ENCODE measurements at regions not wholly inside any gene's neighbourhood (a gene's known extent, or its start where the extent isn't known, plus 50 kb on each side); places are given as distances from the start of the nearest gene placed in this dataset.

DNA sequence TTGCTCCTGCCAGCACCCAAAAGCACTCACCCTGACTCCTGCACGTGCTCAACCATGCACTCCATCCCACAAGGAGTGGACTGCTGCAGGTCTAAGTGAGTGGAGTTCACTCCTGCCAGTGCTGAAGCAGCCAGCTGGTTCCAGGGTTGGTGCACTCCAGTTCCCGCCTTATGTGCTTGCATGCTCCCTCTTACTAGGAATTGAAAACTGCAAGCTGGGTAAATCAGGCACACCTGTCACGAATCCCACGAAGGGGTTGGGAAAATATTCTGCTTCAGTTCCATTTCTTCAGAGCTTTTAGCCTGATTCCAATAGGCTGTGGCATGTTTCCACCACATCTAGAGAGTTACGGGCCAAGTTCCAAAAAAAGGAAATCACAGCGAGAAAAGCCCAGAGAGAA, 1365.5 kb upstream of the CHAC2 start:
- no peaks in the 10 kb centered on the region for H3K4me1 ChIP-seq (ENCODE audit: insufficient read depth)
- no peak overlapping the region for H3K4me3 ChIP-seq
- intact Hi-C loops (cut with DNase I): no loop called here
- WGBS, 3 donors: 69 to 82% (median 81%) methylated on average over 6 of the region's 6 CpGs
- no peak overlapping the region for H3K27ac ChIP-seq
- TF ChIP-seq EP300 (IDR thresholded peaks at IDR 0.05) (no peak), POLR2A (IDR thresholded peaks at IDR 0.05) (no peak)
- TF ChIP-seq, protein P1, sequence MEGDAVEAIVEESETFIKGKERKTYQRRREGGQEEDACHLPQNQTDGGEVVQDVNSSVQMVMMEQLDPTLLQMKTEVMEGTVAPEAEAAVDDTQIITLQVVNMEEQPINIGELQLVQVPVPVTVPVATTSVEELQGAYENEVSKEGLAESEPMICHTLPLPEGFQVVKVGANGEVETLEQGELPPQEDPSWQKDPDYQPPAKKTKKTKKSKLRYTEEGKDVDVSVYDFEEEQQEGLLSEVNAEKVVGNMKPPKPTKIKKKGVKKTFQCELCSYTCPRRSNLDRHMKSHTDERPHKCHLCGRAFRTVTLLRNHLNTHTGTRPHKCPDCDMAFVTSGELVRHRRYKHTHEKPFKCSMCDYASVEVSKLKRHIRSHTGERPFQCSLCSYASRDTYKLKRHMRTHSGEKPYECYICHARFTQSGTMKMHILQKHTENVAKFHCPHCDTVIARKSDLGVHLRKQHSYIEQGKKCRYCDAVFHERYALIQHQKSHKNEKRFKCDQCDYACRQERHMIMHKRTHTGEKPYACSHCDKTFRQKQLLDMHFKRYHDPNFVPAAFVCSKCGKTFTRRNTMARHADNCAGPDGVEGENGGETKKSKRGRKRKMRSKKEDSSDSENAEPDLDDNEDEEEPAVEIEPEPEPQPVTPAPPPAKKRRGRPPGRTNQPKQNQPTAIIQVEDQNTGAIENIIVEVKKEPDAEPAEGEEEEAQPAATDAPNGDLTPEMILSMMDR (IDR thresholded peaks at IDR 0.05): no peak
- DNase-seq: no peak
- H3K27me3 ChIP-seq: no peaks in the 10 kb centered on the region
- no peaks in the 10 kb centered on the region for H3K9me3 ChIP-seq
- no peaks in the 10 kb centered on the region for H3K36me3 ChIP-seq

DNA sequence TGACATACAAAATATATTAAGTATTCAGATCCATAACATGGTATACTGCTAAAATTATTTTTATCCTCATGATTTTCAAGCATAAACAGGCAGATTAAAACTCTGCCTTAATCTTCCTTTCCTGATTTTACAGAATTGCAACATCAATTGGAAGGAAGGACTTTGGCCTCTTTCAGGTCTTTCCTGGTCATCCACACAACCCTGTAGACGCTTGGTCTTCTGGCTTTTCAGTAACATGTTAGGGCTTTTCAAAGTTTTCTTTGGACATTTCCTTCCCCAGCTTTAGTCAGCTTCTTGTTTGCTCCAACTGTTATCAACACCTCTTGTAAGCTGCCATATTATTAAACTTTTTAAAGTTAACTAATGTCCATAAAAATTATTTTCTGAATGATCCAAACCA, 1364.9 kb upstream of the NRXN1 start:
- Histone ChIP-seq H3K4me1 (ENCODE audit: insufficient read depth) (no peaks in the 10 kb centered on the region), H3K9me3 (no peaks in the 10 kb centered on the region), H3K4me3 (no peak overlapping the region), H3K27me3 (no peaks in the 10 kb centered on the region), H3K27ac (no peak overlapping the region), H3K36me3 (no peaks in the 10 kb centered on the region)
- TF ChIP-seq EP300 (IDR thresholded peaks at IDR 0.05) (no peak), POLR2A (IDR thresholded peaks at IDR 0.05) (no peak)
- TF ChIP-seq, protein P1 (IDR thresholded peaks at IDR 0.05): no peak
- intact Hi-C loops (cut with DNase I): no loop called here
- DNase-seq: no peak
- WGBS, 3 donors: 62 to 89% (median 88%) methylated on average over 1 of the region's 1 CpG

DNA sequence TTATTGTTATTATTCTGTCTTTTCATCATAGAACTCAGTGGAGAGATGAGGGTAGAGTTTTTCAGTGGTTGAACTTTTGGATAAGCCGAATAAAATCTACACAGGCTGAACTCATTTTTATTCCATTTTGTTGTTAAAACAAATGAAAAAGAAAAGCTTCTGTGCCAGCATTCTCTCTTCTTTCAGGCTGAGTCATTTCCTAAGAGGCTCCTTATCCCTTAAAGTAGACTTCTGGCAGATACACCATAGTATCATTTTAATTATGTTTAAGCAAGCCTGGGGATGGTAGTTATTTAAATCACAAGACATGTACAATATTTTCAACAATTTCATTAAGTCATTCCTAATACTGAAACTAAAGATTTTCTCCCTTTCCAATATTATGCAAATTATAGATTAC, 1364.0 kb upstream of the NRXN1 start:
- Histone ChIP-seq H3K9me3 (no peaks in the 10 kb centered on the region), H3K4me3 (no peak overlapping the region), H3K27ac (no peak overlapping the region), H3K36me3 (no peaks in the 10 kb centered on the region), H3K4me1 (ENCODE audit: insufficient read depth) (no peaks in the 10 kb centered on the region), H3K27me3 (no peaks in the 10 kb centered on the region)
- TF ChIP-seq POLR2A (IDR thresholded peaks at IDR 0.05) (no peak), EP300 (IDR thresholded peaks at IDR 0.05) (no peak)
- TF ChIP-seq, protein P1 (IDR thresholded peaks at IDR 0.05): no peak
- DNase-seq: no peak
- WGBS, 3 donors: 14 to 20% (median 14%) methylated on average over 1 of the region's 1 CpG
- intact Hi-C loops (cut with DNase I): no loop called here

DNA sequence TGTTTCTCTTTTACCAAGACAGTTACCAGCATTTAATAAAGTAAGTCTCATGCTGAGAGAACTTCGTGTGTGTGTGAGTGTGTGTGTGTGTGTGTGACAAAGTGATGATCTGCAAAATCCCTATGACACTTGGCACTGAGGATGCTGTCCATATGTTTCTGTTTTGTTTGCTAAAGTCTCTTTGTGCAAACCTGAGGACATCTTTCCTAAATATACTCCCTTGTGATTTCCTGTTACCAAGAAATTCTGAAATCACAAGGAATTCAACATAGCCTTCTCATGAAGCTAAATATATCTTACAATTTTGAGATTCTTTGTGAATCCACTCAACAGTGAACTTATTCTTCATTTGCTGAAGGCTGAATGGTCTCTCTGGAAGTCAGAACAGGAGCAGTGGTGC, 1359.7 kb upstream of the NRXN1 start:
- no peaks in the 10 kb centered on the region for H3K9me3 ChIP-seq
- DNase-seq: no peak
- intact Hi-C loops (cut with DNase I): no loop called here
- H3K4me3 ChIP-seq: no peak overlapping the region
- no peaks in the 10 kb centered on the region for H3K36me3 ChIP-seq
- no peaks in the 10 kb centered on the region for H3K4me1 ChIP-seq (ENCODE audit: insufficient read depth)
- 21 to 43% (median 38%) methylated on average over 1 of the region's 1 CpG for WGBS, 3 donors
- H3K27ac ChIP-seq: no peak overlapping the region
- TF ChIP-seq POLR2A (IDR thresholded peaks at IDR 0.05): no peak
- no peaks in the 10 kb centered on the region for H3K27me3 ChIP-seq

DNA sequence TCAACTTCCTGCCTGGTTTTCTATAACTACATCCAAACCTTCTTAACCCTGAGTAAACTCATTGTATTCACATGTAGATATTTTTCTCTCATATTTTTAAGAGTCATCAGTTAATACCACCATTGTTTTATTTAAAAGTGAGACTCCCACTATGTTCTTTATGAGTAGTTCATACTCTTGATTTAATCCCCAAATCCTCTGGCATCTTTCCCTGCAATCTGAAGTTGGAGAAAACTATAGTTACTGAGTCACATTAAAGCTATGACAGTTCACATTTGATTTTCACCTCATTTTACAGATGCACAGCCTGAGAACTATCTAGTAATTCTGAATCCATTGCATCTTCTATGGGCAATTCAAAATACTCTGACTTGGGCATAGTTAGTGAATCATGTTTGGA, 1358.7 kb upstream of the NRXN1 start:
- intact Hi-C loops (cut with DNase I): no loop called here
- no peak overlapping the region for H3K4me3 ChIP-seq
- TF ChIP-seq, protein P1 (IDR thresholded peaks at IDR 0.05): no peak
- no peak for TF ChIP-seq EP300 (IDR thresholded peaks at IDR 0.05)

More for the DNA sequence above, 1358.7 kb upstream of the NRXN1 start:
- no peak for DNase-seq
- H3K9me3 ChIP-seq: no peaks in the 10 kb centered on the region
- no peaks in the 10 kb centered on the region for H3K27me3 ChIP-seq
- H3K36me3 ChIP-seq: no peaks in the 10 kb centered on the region
- H3K27ac ChIP-seq: no peak overlapping the region
- no peaks in the 10 kb centered on the region for H3K4me1 ChIP-seq (ENCODE audit: insufficient read depth)
